ENCODE measurements at regions not wholly inside any gene's neighbourhood (a gene's known extent, or its start where the extent isn't known, plus 50 kb on each side); places are given as distances from the start of the nearest gene placed in this dataset.

DNA sequence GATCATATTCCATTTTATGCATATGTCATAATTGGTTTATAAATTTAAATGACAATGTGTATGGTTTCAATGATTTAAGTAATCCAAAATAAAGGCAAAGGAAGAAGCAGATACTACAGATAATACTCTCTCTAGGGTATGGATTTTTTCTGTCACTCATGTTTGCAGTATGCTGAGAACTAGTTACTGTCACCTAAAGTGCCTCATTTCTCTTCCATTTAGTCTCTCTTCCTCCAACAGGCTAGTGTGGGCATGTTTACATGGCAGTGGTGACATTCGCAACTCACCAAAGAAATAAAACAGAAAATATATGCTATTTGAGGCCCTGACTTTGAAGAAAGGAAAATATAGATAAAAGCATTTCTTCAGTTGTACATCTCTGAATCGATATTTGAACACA, 1460.4 kb upstream of the ZEB2 start:
- TF ChIP-seq, protein P1, sequence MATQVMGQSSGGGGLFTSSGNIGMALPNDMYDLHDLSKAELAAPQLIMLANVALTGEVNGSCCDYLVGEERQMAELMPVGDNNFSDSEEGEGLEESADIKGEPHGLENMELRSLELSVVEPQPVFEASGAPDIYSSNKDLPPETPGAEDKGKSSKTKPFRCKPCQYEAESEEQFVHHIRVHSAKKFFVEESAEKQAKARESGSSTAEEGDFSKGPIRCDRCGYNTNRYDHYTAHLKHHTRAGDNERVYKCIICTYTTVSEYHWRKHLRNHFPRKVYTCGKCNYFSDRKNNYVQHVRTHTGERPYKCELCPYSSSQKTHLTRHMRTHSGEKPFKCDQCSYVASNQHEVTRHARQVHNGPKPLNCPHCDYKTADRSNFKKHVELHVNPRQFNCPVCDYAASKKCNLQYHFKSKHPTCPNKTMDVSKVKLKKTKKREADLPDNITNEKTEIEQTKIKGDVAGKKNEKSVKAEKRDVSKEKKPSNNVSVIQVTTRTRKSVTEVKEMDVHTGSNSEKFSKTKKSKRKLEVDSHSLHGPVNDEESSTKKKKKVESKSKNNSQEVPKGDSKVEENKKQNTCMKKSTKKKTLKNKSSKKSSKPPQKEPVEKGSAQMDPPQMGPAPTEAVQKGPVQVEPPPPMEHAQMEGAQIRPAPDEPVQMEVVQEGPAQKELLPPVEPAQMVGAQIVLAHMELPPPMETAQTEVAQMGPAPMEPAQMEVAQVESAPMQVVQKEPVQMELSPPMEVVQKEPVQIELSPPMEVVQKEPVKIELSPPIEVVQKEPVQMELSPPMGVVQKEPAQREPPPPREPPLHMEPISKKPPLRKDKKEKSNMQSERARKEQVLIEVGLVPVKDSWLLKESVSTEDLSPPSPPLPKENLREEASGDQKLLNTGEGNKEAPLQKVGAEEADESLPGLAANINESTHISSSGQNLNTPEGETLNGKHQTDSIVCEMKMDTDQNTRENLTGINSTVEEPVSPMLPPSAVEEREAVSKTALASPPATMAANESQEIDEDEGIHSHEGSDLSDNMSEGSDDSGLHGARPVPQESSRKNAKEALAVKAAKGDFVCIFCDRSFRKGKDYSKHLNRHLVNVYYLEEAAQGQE (IDR thresholded peaks at IDR 0.05; ENCODE audit: insufficient replicate concordance, low read depth): no peak
- no peak for TF ChIP-seq POLR2AphosphoS5 (IDR thresholded peaks at IDR 0.05; ENCODE audit: low read depth)
- no peak overlapping the region for H3K27ac ChIP-seq (replicated peaks)
- no peak for DNase-seq (ENCODE audit: low read depth in 1 of 2, low spot score in 1 of 2)
- H3K27me3 ChIP-seq (ENCODE audit: insufficient read depth, poor library complexity, severe bottlenecking): no peaks in the 10 kb centered on the region
- H3K4me3 ChIP-seq (replicated peaks; ENCODE audit: insufficient read depth, low read length): no peak overlapping the region

DNA sequence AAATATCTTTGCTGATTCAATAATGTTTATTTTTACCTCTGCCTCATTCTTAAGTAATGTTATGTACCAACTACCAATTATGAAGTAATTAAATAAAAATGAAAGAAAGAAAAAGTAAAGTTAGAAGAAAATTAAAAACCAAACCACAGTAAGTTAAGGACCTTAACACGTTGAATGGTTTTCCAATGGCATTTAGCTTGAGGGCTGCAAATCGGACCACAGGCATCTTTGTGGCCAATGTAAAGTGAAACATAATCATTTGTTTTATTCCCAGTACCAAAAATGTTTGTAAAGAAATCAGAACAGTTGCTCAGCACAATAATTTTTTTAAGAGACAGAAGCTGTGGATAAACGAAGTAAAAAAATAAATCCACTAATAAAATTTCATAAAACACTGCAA, 1455.5 kb upstream of the ZEB2 start:
- Histone ChIP-seq H3K4me3 (replicated peaks; ENCODE audit: insufficient read depth, low read length) (no peak overlapping the region), H3K27me3 (ENCODE audit: insufficient read depth, poor library complexity, severe bottlenecking) (no peaks in the 10 kb centered on the region)
- TF ChIP-seq, protein P2, sequence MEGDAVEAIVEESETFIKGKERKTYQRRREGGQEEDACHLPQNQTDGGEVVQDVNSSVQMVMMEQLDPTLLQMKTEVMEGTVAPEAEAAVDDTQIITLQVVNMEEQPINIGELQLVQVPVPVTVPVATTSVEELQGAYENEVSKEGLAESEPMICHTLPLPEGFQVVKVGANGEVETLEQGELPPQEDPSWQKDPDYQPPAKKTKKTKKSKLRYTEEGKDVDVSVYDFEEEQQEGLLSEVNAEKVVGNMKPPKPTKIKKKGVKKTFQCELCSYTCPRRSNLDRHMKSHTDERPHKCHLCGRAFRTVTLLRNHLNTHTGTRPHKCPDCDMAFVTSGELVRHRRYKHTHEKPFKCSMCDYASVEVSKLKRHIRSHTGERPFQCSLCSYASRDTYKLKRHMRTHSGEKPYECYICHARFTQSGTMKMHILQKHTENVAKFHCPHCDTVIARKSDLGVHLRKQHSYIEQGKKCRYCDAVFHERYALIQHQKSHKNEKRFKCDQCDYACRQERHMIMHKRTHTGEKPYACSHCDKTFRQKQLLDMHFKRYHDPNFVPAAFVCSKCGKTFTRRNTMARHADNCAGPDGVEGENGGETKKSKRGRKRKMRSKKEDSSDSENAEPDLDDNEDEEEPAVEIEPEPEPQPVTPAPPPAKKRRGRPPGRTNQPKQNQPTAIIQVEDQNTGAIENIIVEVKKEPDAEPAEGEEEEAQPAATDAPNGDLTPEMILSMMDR (IDR thresholded peaks at IDR 0.05; ENCODE audit: insufficient read depth, low read length): no peak
- TF ChIP-seq POLR2AphosphoS5 (IDR thresholded peaks at IDR 0.05; ENCODE audit: low read depth): no peak
- no peak for TF ChIP-seq SPI1 (IDR thresholded peaks at IDR 0.05; ENCODE audit: borderline replicate concordance, low read depth)
- TF ChIP-seq, protein P1 (IDR thresholded peaks at IDR 0.05; ENCODE audit: insufficient replicate concordance, low read depth): no peak
- no peak for TF ChIP-seq GABPA (IDR thresholded peaks at IDR 0.05; ENCODE audit: low read depth)

DNA sequence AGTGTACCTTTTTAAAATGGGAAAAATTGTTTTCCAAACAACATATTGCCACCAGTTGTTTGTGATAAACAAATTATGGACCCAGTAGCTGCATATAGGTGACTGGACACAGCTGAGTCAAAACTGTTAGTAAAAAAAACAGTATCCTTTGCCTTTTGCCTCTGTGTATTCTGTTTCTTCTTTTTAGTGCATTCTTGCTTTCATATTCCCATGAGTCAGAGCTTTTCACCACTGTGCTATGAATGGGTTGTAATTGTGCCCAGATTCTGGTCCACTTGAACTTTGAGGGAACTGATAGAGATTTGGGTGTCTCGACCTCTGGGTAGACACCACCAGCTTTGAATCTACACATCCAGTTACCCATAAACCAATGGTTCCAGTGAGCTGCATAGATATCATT, 1441.9 kb upstream of the ZEB2 start:
- no peak for DNase-seq (ENCODE audit: low read depth in 1 of 2, low spot score in 1 of 2)
- no peak for TF ChIP-seq POLR2AphosphoS5 (IDR thresholded peaks at IDR 0.05; ENCODE audit: low read depth)
- TF ChIP-seq SPI1 (IDR thresholded peaks at IDR 0.05; ENCODE audit: borderline replicate concordance, low read depth): no peak
- TF ChIP-seq, protein P1 (IDR thresholded peaks at IDR 0.05; ENCODE audit: insufficient replicate concordance, low read depth): no peak
- no peak for TF ChIP-seq GABPA (IDR thresholded peaks at IDR 0.05; ENCODE audit: low read depth)
- TF ChIP-seq, protein P2 (IDR thresholded peaks at IDR 0.05; ENCODE audit: insufficient read depth, low read length): no peak

More for the DNA sequence above, 1455.5 kb upstream of the ZEB2 start:
- no peak for DNase-seq (ENCODE audit: low read depth in 1 of 2, low spot score in 1 of 2)
- no peak overlapping the region for H3K27ac ChIP-seq (replicated peaks)

More for the DNA sequence above, 1441.9 kb upstream of the ZEB2 start:
- H3K4me3 ChIP-seq (replicated peaks; ENCODE audit: insufficient read depth, low read length): no peak overlapping the region
- no peak overlapping the region for H3K27ac ChIP-seq (replicated peaks)
- no peaks in the 10 kb centered on the region for H3K27me3 ChIP-seq (ENCODE audit: insufficient read depth, poor library complexity, severe bottlenecking)

Measured in HL-60 (cell line).